ENCODE measurements at regions not wholly inside any gene's neighbourhood (a gene's known extent, or its start where the extent isn't known, plus 50 kb on each side); places are given as distances from the start of the nearest gene placed in this dataset.
A peak's percentile ranks its signal among the peaks of the same experiment; 100 is the strongest.

GRCh38 chr3:187957582-187957981 is 196.4 kb upstream of the LPP start:
- DNase-seq, result no peak

DNA sequence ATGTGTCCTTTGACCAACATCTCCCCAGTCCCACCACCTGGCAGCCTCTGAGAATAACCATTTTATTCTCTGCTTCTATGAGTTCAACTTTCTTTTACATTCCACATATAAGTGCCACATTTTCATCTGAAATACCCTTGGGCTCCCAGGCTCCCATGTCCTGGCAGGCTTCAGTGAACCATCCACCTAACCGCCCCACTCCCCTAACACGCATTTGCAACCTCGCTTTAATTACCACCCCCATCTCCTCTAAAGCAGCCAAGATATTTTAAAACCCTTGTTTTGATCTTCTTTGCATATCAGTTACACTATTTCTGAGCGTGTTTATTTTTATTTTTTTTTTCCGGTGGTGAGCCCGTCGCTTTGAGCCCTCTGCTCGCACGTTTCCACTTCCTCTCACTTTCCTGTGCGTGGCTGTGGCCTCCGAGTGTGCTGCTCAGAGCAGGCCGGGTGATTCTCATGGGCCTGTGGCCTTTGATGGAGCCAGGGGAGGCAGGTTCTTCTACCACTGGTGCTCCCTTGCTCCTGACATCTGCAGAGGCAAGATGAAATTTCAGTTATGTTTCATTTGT is 195.4 kb upstream of the LPP start:
- peak; percentile 62 to 63 for DNase-seq

GRCh38 chr3:187960820-187961219 is 193.1 kb upstream of the LPP start:
- no peak for DNase-seq

- no peak for DNase-seq
Observed at GRCh38 chr3:187961366-187961765, 192.6 kb upstream of the LPP start.

GRCh38 chr3:187963003-187963676 is 190.8 kb upstream of the LPP start:
- DNase-seq, result no peak

DNA sequence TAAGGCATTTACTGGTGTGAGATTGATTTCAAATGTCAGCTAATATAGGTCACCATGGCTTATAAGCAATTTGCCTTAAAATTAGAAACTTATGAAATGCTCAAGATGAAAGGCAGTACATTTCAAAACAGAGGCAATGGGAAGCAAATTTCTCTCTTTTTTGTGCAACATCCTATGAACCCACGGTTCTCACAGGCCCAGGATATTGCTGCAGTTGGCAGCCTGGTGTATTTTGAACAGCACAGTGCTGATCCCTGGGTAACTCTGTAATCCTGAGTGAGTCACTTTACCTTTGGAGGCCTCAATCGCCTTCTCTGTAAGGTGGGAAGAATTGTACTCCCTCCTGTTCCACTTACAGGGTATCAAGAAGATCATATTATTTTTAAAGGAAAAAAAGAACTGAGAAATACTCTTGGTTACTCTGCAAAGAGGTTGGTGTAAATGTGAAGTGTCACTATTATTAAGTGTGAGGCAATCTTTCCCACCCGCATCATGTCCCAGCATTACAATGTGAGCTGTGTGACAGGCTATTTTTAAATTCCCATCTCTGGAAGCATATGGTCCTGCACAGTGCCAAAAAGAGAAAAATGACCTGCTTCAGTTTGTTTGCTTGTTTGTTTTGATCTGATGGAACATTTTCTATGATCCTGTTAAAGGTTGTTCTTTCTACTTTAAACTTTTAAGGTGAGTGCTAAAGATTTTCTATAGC is 190.1 kb upstream of the LPP start:
- no peak for DNase-seq

- no peak for DNase-seq
Observed at GRCh38 chr3:187964760-187965159, 189.2 kb upstream of the LPP start.

- DNase-seq, result no peak
Observed at GRCh38 chr3:187966096-187966495, 187.9 kb upstream of the LPP start.

DNA sequence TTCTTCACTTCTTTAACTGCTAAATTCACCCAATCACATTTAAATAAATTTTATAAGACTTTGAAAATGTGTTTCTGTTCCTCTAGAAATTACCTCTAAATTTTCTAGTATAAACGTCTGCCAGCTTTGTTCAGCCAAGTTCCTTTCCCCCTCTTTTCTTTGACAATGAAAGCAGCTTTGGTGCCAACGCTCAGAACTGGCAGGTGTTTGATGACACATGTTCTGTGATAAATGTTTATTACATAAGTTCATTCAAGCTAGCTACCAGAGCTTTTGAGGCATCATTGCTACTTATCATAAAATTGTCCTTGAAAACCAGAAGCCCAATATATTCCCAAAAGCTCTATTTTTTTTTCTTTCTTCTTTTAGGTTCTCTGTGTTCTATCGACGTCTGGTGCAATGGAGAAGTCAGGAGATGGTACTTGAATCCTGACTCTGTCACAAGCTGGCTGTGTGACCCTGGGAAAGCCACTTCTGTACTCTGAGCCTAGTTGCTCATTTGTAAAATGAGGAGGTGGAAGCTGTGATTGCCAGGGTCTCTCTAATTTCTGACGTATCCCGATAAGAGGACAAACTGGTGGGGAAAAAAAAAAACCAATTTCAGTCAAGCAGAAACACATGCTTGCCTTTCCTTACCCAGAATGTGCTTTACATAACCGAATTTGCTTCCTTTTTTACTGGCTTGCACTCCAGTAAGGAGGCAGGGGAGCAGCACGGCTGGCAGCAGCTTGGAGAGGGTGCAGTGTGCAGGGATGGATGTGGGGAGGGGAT is 187.1 kb upstream of the LPP start:
- no peak for DNase-seq

DNA sequence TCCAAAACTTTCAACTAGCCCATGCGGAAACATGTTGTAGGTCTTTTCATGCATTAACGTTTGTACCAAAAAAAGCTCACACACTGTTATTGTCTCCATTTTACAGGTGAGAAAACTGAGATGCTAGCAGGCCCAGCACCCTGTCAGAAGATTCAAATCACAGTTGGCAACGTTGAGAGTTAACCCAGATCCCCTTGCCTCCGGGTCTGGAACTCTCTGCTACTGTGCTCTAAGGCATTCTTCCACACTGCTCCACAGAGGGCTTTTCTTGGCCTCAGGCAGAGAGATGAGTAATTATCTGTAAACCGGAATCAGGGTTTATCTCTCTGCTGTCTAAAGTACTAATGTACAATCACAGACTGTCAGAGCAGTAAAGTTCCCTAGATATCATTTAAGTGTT is 186.0 kb upstream of the LPP start:
- DNase-seq, result no peak

GRCh38 chr3:187968883-187969580 is 184.9 kb upstream of the LPP start:
- peak in 1 of 2 donors; percentile 40 for DNase-seq

DNA sequence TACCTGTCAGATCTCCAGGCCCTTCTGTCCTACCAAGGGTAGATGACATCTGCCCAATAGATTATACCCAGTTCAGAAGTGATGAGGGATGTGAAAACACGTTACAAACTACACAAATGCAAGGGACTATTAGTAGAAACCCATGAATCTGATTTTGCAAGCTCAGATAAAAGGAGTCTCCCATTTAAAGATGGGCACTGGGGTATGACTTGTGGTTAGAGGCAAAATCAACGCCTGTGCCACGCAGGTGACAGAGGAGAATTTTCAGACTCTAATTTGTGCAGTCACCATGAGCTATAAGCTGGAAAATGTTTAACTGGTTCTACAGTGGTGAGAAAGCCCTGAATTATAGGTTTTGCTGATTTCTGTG is 184.4 kb upstream of the LPP start:
- DNase-seq, result no peak

- DNase-seq, result no peak
Observed at GRCh38 chr3:187970106-187970505, 183.9 kb upstream of the LPP start.

GRCh38 chr3:187971629-187972028 is 182.3 kb upstream of the LPP start:
- DNase-seq, result no peak

GRCh38 chr3:187972454-187972853 is 181.5 kb upstream of the LPP start:
- no peak for DNase-seq

DNA sequence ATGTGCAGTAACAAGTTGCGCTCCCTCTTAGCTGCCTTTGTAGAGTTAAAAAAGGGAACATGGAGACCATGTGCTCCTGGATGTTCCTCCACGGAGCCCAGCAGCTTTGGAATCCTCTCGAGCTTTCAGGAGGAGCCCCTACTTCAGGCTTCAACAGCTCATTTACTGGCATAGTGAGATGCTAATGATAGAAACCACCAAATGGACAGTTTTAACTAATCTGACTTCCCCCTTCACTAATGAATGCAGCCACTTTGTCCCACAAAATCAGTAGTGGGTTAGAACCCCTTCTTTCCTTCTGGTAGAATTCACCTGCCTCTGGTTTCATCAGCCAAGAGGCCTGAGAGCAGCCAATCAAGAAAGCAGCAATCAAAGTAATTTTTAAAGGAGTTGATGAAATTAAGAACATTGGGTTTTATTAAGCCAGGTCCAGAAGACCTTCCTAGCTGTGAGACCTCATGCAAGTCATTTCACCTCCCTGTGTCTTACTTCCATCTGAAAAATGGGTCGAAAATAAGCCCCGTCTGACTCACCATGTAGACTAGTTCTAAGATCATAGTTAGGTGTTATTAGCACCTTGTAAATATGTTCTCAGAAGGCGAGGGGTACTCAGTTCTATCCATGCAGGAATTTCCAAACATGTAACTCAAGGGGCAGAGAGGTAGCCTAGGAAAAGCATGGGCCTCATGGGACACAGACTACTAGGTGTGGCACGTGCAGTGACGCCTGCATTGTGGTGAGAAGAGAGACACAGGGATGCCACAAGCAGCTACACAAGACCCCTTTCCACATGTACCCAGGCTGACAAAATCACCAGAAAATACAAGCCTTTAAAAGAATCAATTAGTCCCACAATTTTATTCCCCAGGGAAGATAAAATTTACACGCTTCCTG is 179.7 kb upstream of the LPP start:
- no peak for DNase-seq

- peak in 1 of 2 donors; percentile 73 for DNase-seq
Observed at GRCh38 chr3:187974871-187975271, 179.1 kb upstream of the LPP start.

- DNase-seq, result peak in 1 of 2 donors; percentile 22
Observed at GRCh38 chr3:187975561-187976364, 178.2 kb upstream of the LPP start.

DNA sequence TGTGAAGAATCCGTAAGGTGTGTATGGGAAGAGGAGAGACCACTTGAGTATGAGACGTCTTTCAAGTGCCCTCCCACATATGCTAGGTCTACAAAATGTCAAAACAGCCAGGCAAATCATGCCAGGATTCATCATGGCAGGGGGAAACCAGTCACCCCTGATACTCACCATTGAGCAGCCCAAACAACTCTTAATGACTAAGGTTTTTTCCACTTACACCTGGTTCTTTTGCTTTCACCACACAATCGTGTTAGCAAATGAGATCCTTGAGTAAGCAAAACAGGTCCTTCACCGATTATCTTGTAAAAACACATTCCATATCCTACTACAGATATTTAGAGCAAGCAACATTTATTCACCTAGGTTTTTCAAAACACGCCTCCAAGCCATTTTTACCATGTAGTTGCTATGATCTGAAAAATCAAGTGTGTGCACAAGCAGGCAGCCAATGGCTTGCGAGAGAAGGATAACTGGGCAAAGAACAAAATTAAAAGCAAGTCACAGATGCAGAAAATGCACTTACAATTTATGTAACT is 177.5 kb upstream of the LPP start:
- DNase-seq, result no peak

DNA sequence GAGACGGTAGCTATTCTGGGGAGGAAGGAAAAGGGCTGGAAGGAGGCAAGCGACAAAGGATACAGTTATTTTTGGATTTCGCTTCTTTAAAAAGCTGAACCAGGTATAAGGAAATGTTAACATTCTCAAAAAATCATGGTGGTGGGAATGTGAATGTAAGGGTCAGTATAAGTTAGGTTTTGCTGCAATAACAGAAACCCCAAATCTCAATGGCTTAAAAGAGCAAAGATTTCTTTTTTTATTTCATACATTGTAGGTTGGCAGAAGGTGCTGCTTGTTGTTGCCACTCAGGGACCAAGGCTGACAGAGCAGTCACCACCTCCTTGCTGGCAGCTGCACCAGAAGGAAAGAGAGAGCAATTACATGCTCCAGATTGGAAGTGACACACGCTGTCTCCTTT is 176.3 kb upstream of the LPP start:
- DNase-seq, result no peak
